GM12865 (cell line): ENCODE measurements at regions not wholly inside any gene's neighbourhood (a gene's known extent, or its start where the extent isn't known, plus 50 kb on each side); places are given as distances from the start of the nearest gene placed in this dataset.

Experiments used
- DNase-seq: peaks from one replicate; pipeline ENCODE4 v3.0.0; 2010; ENCODE audit warnings: low read depth
- H3K4me3 ChIP-seq: 2 replicates; pipeline ENCODE4 v1.5.1; 2011; ENCODE audit warnings: mild to moderate bottlenecking, low read depth, low read length, control low read depth
- CTCF ChIP-seq: IDR thresholded peaks from 2 replicates; pipeline ENCODE4 v1.5.1; 2011; ENCODE audit warnings: low read length, control low read depth, low read depth, inconsistent platforms; ENCODE audit not compliant: insufficient read depth; ENCODE audit errors: missing control alignments

GRCh38 chr7:41573443-41573842 is 129.4 kb downstream of the INHBA start:
- TF ChIP-seq CTCF = no peak
- DNase-seq = no peak
- no peak overlapping the region for H3K4me3 ChIP-seq

- DNase-seq = no peak
- H3K4me3 ChIP-seq = no peak overlapping the region
- no peak for TF ChIP-seq CTCF
Observed at GRCh38 chr7:41573015-41573414, 129.9 kb downstream of the INHBA start.

- TF ChIP-seq CTCF = no peak
- no peak for DNase-seq
- no peak overlapping the region for H3K4me3 ChIP-seq
Observed at GRCh38 chr7:41571573-41571972, 131.3 kb downstream of the INHBA start.

GRCh38 chr7:41570766-41571165 is 132.1 kb downstream of the INHBA start:
- DNase-seq = no peak
- TF ChIP-seq CTCF = no peak
- H3K4me3 ChIP-seq = no peak overlapping the region

- no peak overlapping the region for H3K4me3 ChIP-seq
- DNase-seq = no peak
- TF ChIP-seq CTCF = no peak
Observed at GRCh38 chr7:41568135-41568534, 134.8 kb downstream of the INHBA start.

GRCh38 chr7:41567731-41568114 is 135.2 kb downstream of the INHBA start:
- no peak for DNase-seq
- no peak overlapping the region for H3K4me3 ChIP-seq
- no peak for TF ChIP-seq CTCF

- DNase-seq = no peak
- no peak for TF ChIP-seq CTCF
- H3K4me3 ChIP-seq = no peak overlapping the region
Observed at GRCh38 chr7:41567031-41567730, 135.7 kb downstream of the INHBA start.
